Activated T-cell treated with anti-CD3 and anti-CD28 coated beads, Interleukin-2, amount 50 U/mL, for 1 hour (primary cell): ENCODE measurements at regions not wholly inside any gene's neighbourhood (a gene's known extent, or its start where the extent isn't known, plus 50 kb on each side); places are given as distances from the start of the nearest gene placed in this dataset.
"Not testable (repeated sequence)": the region's sequence is repeated elsewhere in the genome, so short reads cannot be mapped to it uniquely, and the experiment has no call there.

Experiments used
- DNase-seq: peaks from one replicate; pipeline ENCODE4 v3.0.0-alpha.2; 2020

DNA sequence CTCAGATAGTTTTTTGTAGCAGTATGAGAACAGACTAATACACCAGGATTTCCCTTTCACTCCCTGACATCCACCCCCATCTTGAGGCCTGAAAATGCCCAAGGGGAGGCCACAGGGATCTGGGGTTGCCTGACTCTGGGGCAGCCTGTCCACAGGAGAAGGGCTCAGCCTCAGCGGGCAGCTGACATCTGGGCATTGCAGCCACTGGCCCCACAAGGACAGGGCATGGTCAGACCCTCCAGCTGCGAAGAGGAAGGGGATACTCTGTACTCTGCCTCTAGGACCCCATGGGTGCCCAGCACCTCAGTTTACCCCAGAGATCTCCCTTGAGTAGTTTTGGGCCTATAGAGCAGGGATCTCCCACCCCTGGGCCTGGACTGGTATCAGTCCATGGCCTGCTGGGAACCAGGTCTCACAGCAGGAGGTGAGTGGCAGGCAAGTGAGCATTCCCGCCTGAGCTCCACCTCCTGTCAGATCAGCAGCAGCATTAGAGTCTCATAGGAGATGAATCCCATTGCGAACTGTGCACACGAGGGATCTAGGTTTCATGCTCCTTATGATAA, 138.9 kb downstream of the HMX1 start:
- DNase-seq = no peak

DNA sequence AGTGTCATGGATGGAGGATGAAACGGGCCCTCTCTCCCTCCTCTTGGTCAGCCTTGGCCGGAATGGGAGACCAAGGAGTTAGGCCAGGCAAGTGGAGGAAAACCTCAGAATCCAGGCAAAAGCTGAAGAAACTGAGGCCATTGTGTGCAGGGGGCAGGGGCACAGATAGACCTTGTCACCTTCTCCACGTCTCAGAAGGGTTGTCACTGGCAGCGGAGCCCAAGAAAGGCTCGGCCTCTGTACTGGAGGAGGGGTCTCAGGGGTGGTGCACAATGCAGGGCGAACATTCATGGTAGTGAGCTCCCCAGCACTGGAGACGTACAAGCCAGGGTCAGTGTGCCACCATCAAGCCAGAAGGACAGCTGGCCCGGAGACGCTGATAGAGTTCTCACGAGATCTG, 139.5 kb downstream of the CPZ start:
- no peak for DNase-seq

DNA sequence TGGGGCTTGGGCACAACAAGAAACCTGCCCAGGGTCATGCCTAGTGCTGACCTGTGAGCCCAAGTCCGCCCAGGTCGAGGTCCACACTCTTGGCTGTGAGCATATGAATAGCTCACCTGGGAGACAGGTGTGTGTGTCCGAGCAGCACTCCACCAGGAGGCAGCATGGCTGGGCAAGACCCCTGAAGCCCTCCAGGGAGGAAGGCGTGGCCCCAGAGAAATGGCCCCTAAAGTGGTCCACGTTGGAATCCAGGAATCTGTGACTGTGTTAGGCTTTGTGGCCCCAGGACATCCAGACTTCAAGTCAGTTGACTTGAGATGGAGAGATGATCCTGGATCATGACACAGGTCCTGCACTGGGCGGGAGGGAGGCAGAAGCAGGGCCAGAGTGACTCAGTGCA, 138.8 kb downstream of the CPZ start:
- DNase-seq = no peak

DNA sequence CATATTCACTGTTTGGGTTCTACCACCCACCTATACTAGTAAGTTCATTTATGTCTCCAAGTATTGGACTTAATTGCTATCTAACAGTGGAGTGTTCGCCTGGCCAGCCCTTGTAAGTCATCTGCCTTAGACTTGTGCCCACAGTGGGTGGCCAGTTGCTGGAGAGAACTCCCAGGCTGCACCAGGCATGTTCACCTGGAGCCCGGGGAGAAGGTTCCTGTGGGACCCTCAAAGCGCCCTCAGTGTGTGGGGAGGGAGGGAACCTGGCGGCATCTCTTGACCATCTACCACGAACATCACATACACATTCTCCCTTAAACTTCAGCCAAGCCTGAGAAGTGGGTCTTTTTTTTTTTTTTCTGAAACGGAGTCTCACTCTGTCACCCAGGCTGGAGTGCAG, 138.1 kb downstream of the CPZ start:
- DNase-seq = no peak

DNA sequence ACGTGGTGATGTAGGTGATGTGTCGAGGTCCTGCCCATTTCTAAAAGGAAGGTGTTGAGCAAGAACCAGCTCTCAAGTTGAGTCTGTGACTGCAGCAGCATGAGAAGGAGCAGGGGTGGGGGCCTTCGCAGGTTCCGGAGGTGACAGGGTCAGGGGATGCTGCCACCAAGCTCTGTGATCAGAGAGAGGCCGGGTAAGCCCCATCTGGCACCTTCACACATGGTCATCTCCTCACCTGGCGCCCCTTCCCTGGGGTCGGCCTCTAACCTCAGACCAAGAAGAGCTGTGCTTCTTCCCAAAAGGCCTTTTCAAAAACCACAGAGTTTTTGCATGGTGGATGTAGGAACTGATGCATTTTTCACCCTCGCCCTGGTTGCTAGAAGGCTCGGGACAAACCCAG, 137.6 kb downstream of the CPZ start:
- no peak for DNase-seq

- DNase-seq = no peak
These were observed 137.0 kb downstream of the CPZ start for GRCh38 chr4:8729408-8730149.

DNA sequence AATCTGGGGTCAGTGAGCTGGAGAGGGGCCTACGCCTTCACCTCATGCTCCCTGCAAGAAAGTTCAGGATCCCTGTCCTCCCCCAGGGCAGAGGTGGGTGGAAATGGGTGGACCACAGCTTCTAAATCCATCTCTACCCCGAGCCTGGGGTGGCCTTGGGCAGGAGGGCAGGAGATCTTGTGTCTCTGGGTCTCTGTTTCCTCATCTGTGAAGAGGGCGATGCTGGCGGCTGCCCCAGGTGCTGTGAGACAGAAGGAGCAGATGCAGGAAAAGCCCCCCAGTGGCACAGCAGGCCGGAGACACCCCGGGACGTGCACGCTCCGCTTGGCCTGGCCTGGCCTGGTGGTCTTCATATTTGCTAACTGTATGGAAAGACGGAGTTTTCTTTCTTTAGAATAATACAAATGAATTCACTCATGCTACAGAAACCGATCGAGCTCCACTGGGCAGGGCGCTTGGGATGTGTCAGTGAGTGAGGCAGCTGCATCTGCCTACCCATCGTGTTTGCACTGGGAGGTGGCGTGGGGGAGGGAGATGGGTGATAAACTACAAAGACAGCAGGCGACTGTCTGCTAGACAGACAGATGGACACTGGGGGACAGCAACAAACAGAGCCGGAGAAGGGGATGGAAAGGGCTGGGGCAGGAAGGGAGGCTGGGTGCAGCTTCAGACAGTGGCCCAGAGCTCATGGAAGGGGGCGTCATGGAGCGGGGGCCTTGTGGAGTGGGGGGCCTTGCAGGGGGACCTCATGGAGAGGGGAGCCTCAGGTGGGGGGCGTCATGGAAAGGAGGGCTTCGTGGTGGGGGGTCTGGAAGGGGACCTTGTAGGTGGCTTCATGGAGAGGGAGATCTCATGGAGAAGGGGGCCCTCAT, 136.2 kb downstream of the CPZ start:
- no peak for DNase-seq

DNA sequence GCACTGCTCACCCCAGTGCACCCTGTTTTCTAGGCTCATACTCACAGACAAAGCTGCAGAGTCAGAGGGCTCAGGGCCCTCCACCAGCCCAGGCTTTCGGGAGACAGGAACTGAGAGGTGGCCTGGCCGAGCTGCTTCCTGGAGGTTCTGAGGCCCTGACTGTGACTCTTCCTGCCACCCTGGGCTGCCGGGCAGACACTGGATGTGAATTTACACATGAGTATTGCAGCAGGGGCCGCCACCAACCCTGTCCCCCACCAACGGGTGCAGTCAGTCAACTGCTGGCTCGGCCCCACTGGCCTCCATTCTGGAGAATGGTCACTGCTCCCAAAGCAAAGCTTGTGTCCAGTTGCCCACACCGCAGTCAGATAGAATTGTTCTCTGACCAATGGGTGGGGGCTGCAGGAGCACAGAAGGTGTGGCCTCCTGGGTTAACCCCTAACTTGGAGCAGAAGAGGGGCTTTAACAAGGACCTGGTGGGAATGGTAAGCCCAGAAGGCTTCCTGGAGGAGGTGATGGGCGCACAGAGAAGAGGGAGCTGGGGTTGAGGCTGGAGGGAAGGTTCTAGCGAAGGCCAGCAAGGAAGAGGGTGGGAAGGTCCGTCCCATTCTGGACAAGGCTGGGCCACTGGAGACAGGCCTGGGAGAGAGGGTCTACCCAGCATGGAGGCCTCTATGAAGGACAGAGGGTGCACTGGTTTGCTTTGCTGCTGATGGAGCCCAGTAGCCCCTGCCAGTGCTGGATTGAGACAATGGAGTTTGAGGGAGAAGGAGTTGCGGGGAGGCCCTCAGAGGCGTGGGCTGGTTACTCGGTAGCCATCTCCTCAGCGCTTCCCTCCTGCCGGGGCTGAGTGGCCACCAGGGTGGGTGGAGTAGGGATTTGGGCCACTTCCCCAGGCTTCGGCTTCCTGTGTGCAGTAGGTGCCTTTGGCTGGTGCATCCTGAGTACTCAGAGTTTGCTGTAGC, 135.3 kb downstream of the CPZ start:
- no peak for DNase-seq

DNA sequence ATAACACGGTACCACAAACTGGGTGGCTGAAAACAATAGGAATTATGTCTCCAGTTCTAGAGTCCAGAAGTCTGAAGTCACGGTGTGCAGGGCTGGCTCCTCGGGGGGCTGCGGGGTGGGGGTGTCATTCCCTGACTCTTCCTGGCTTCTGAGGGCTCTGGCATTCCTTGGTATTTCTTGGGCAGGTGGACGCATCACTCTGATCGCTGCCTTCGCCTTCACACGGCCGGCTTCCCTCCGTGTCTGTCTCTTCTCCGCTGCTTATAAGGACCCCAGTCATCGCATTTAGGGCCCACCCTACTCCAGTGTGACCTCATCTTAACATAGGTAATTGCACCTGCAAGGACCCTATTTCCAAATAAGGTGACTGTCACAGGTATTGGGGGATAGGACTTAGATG, 134.6 kb downstream of the CPZ start:
- DNase-seq = no peak

DNA sequence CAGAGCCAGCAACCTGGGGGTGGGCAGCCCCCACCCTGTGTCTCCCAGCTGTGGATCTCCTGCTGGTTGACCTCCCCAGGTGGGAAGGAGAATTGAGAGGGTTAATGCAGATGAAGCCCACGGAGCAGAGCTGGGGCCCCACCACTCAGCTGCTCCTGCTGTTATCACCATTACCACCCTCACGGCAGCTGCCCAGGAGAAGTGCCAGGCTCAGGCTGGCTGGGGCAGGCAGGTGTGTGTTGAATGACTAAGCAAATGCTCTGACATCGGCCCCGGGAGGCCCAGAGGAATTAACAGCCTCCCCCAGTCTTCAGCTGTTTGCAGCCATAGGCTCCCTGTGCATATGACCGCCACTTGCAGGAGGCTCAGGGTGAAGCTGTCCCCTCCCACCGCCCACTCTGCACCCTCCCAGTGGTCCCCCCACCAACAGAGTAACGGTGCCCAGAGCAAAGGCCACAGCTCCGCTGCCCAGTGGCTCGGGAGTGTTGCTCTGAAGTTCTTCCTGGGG, 133.8 kb downstream of the CPZ start:
- no peak for DNase-seq

DNA sequence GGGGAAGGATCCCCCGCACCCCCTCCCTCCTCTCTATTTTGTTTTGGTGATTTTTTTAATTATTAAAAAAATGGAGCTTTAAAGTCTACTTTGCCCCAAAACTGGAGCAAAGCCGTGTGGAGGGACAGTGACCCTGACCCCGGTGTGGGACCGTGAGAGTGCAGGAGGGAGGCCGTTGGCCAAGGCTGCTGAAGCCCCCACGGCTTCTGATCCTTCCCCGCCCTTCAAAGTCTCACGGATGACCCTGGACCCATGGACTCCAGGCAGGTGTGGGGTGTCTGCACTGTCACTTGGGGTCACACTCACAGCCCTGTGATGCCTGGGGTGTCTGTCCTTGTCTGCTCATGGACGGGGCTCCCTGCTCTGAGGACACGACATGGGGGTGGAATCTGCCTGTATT, 133.3 kb downstream of the CPZ start:
- DNase-seq = no peak

- no peak for DNase-seq
These were observed 132.7 kb downstream of the CPZ start for GRCh38 chr4:8725071-8725841.

DNA sequence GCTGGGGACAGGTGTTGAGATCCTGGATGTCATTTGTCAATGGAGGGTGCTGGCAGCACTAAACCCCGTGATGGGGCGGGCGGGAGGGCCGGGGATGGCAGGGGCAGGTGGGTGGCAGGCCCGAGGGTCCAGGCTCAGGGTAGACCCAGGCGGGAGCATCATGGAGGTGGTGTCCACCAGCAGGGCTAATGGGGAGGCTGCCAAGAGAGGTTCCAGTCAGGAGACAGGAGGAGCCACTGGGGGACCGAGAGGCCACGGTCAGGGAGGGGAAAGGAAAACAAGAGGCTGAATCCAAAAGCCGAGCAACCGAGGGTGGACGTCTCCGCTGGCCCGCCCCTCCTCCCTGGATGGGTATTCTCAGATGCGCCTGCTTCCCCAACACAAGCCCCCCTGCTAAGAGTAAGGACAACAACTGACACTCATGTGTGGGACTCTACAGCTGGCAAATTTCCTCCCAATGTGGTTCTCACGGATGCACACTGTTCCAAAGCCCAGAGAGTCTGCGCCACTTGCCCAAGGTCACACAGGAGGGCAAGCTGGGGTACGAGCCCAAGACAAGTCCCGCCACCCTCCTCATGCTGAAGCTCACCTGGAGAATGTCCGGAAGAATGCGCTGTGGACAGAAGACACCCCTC, 132.0 kb downstream of the CPZ start:
- DNase-seq = no peak

- DNase-seq = no peak
These were observed 130.8 kb downstream of the CPZ start for GRCh38 chr4:8723222-8723980.

- no peak for DNase-seq
These were observed 130.0 kb downstream of the CPZ start for GRCh38 chr4:8722556-8722955.

DNA sequence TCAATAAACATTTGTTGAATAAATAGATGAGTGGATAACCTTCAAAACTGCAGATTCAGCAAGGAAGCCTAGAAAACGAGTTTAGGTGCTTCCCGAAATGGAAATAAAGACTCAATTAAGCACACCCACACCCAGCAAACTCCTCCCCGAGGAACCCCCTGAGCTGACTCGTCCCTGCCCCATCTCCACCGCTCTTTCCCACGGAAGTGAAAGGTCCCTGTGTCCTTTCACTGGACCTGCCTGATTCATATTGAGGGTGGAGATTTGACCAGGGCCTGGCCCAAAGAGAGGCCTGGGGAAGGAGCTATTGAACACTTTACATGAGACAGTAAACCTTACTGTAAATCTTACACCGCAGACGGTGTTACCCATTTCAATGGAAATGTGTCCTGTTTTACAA, 129.1 kb downstream of the CPZ start:
- DNase-seq = no peak

- no peak for DNase-seq
These were observed 126.9 kb downstream of the CPZ start for GRCh38 chr4:8719421-8719820.

- not testable (repeated sequence) for DNase-seq
These were observed 124.9 kb downstream of the CPZ start for GRCh38 chr4:8717470-8717869.

DNA sequence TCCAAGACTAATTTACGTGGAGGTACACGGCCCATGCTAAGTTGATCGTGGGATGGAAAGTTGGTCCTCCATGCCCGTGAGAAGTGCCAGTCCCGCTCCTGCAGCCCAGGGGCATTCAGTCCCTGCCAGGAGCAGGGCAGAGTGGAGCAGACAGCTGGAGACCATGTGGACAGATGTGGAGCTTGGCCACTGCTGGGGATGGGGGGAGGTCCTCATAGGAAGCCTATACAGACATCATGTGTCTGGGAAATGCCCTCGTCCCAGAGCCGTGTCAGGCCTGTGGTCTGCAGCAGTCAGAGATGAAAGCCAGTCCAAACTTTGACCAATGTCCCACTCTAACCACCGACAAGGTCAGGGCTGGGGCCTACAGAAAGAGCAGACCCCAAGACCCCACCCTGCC, 118.4 kb downstream of the CPZ start:
- DNase-seq = no peak

- no peak for DNase-seq
These were observed 117.9 kb downstream of the CPZ start for GRCh38 chr4:8710416-8710815.
